ENCODE measurements at regions not wholly inside any gene's neighbourhood (a gene's known extent, or its start where the extent isn't known, plus 50 kb on each side); places are given as distances from the start of the nearest gene placed in this dataset.

GRCh38 chr3:193996221-193996620 is 139.7 kb upstream of the HES1 start:
- Histone ChIP-seq H3K27ac (no peak overlapping the region), H3K4me1 (peaks cover 0 to 24% (median 4%) of the 10 kb centered on the region in 6 donors), H3K4me3 (no peak overlapping the region), H3K9me3 (no peaks in the 10 kb centered on the region), H3K36me3 (no peaks in the 10 kb centered on the region), H3K27me3 (replicated peaks in 1 of 7) (peaks cover 0 to 6% (median 0%) of the 10 kb centered on the region in 7 donors)
- DNase-seq, result no peak
- TF ChIP-seq CTCF (IDR thresholded peaks at IDR 0.05 in 8 of 11, conservative IDR thresholded peaks at IDR 0.05 in 3 of 11) (no peak), POLR2A (IDR thresholded peaks at IDR 0.05) (no peak), POLR2AphosphoS5 (IDR thresholded peaks at IDR 0.05) (no peak)
- WGBS, 5 donors, result 89 to 95% (median 91%) methylated on average over 6 to 7 of the region's 7 CpGs
- intact Hi-C loops (cut with DNase I; ENCODE audit: low total_unique reads), result no loop called here

GRCh38 chr3:193996641-193997089 is 139.3 kb upstream of the HES1 start:
- TF ChIP-seq CTCF (IDR thresholded peaks at IDR 0.05 in 8 of 11, conservative IDR thresholded peaks at IDR 0.05 in 3 of 11), result no peak
- no peak for TF ChIP-seq POLR2AphosphoS5 (IDR thresholded peaks at IDR 0.05)
- no peak for TF ChIP-seq POLR2A (IDR thresholded peaks at IDR 0.05)
- intact Hi-C loops (cut with DNase I; ENCODE audit: low total_unique reads), result no loop called here
- Histone ChIP-seq H3K27ac (no peak overlapping the region), H3K36me3 (no peaks in the 10 kb centered on the region), H3K27me3 (replicated peaks in 1 of 7) (peaks cover 0 to 11% (median 0%) of the 10 kb centered on the region in 7 donors), H3K9me3 (no peaks in the 10 kb centered on the region), H3K4me3 (no peak overlapping the region), H3K4me1 (peaks cover 1 to 26% (median 4%) of the 10 kb centered on the region in 6 donors)
- no peak for DNase-seq
- 88 to 96% (median 92%) methylated on average over 6 of the region's 6 CpGs for WGBS, 5 donors

GRCh38 chr3:193997228-193998122 is 138.5 kb upstream of the HES1 start:
- peak overlapping the region in 1 of 8 donors; percentile 17 for H3K27ac ChIP-seq
- H3K4me3 ChIP-seq, result no peak overlapping the region
- intact Hi-C loops (cut with DNase I; ENCODE audit: low total_unique reads), result no loop called here
- H3K27me3 ChIP-seq (replicated peaks in 1 of 7), result peaks cover 0 to 19% (median 0%) of the 10 kb centered on the region in 7 donors
- no peak for DNase-seq
- TF ChIP-seq CTCF (IDR thresholded peaks at IDR 0.05 in 8 of 11, conservative IDR thresholded peaks at IDR 0.05 in 3 of 11), result no peak
- no peak for TF ChIP-seq POLR2A (IDR thresholded peaks at IDR 0.05)
- peaks cover 5 to 35% (median 9%) of the 10 kb centered on the region in 6 donors for H3K4me1 ChIP-seq
- no peaks in the 10 kb centered on the region for H3K36me3 ChIP-seq
- 49 to 65% (median 63%) methylated on average over 12 of the region's 12 CpGs for WGBS, 5 donors
- no peaks in the 10 kb centered on the region for H3K9me3 ChIP-seq

GRCh38 chr3:193998123-193998448 is 137.9 kb upstream of the HES1 start:
- 19 to 50% (median 34%) methylated on average over 1 of the region's 1 CpG for WGBS, 5 donors
- Histone ChIP-seq H3K27ac (no peak overlapping the region), H3K27me3 (replicated peaks in 1 of 7) (peaks cover 0 to 25% (median 0%) of the 10 kb centered on the region in 7 donors)

More at GRCh38 chr3:193998123-193998448, 137.9 kb upstream of the HES1 start:
- no peak overlapping the region for H3K4me3 ChIP-seq
- DNase-seq, result no peak
- TF ChIP-seq POLR2A (IDR thresholded peaks at IDR 0.05), result no peak
- TF ChIP-seq POLR2AphosphoS5 (IDR thresholded peaks at IDR 0.05), result no peak
- no peak for TF ChIP-seq CTCF (IDR thresholded peaks at IDR 0.05 in 8 of 11, conservative IDR thresholded peaks at IDR 0.05 in 3 of 11)
- intact Hi-C loops (cut with DNase I; ENCODE audit: low total_unique reads), result no loop called here
- H3K9me3 ChIP-seq, result no peaks in the 10 kb centered on the region
- H3K36me3 ChIP-seq, result no peaks in the 10 kb centered on the region
- peaks cover 10 to 41% (median 15%) of the 10 kb centered on the region in 6 donors for H3K4me1 ChIP-seq
